Bone marrow (tissue), 2 donors: ENCODE measurements at regions not wholly inside any gene's neighbourhood (a gene's known extent, or its start where the extent isn't known, plus 50 kb on each side); places are given as distances from the start of the nearest gene placed in this dataset.
"Not testable (repeated sequence)": the region's sequence is repeated elsewhere in the genome, so short reads cannot be mapped to it uniquely, and the experiment has no call there.

Experiments used
- DNase-seq, 2 donors: peaks; one replicate each; lab custom pipeline; 2025; lab: John Stamatoyannopoulos, UW

- DNase-seq, result peak in 1 of 2 donors; percentile 31
These were observed 55.6 kb downstream of the TLNRD1 start for GRCh38 chr15:81056304-81056703.

- no peak for DNase-seq
These were observed 59.7 kb downstream of the TLNRD1 start for GRCh38 chr15:81060470-81060869.

- no peak for DNase-seq
These were observed 60.2 kb downstream of the TLNRD1 start for GRCh38 chr15:81060907-81061306.

GRCh38 chr15:81061490-81062253, 60.9 kb downstream of the TLNRD1 start:
- no peak for DNase-seq

- DNase-seq, result no peak
These were observed 62.2 kb downstream of the TLNRD1 start for GRCh38 chr15:81062937-81063336.

- no peak for DNase-seq
These were observed 63.5 kb downstream of the TLNRD1 start for GRCh38 chr15:81064253-81064652.

- DNase-seq, result not testable (repeated sequence)
These were observed 66.5 kb upstream of the CFAP161 start for GRCh38 chr15:81067567-81067966.

- DNase-seq, result no peak
These were observed 65.6 kb upstream of the CFAP161 start for GRCh38 chr15:81068516-81068915.

- peak in 1 of 2 donors; percentile 14 for DNase-seq
These were observed 64.7 kb upstream of the CFAP161 start for GRCh38 chr15:81069356-81069755.

GRCh38 chr15:81069909-81070308, 64.2 kb upstream of the CFAP161 start:
- DNase-seq, result no peak

- DNase-seq, result no peak
These were observed 63.0 kb upstream of the CFAP161 start for GRCh38 chr15:81071120-81071519.

GRCh38 chr15:81071705-81072104, 62.4 kb upstream of the CFAP161 start:
- no peak for DNase-seq

GRCh38 chr15:81072551-81072950, 61.5 kb upstream of the CFAP161 start:
- DNase-seq, result no peak

GRCh38 chr15:81073801-81074200, 60.3 kb upstream of the CFAP161 start:
- DNase-seq, result peak in 1 of 2 donors; percentile 21

- no peak for DNase-seq
These were observed 59.3 kb upstream of the CFAP161 start for GRCh38 chr15:81074773-81075172.

- DNase-seq, result no peak
These were observed 58.8 kb upstream of the CFAP161 start for GRCh38 chr15:81075272-81075671.

GRCh38 chr15:81080996-81081395, 53.1 kb upstream of the CFAP161 start:
- DNase-seq, result no peak

- no peak for DNase-seq
These were observed 50.9 kb upstream of the CFAP161 start for GRCh38 chr15:81083201-81083600.
